Endothelial cell of umbilical vein (primary cell): ENCODE measurements at regions not wholly inside any gene's neighbourhood (a gene's known extent, or its start where the extent isn't known, plus 50 kb on each side); places are given as distances from the start of the nearest gene placed in this dataset.

Experiments
- BruUV-seq: library from RNA; stranded (reverse); fragments of 400-500 nt; replicated peaks from 2 replicates; lab custom pipeline; 2021; lab: Mats Ljungman, UMichigan
- CTCF ChIA-PET: fragments of 300-600, 350-600 bp; sonication (Branson Sonifier 250); formaldehyde crosslinking; loops from one replicate; lab custom pipeline; 2021; ENCODE audit warnings: antibody characterized with exemption, inconsistent platforms; lab: Charles Lee
- POLR2A ChIA-PET: fragments of 300-600, 350-600 bp; sonication (Branson Sonifier 250); formaldehyde crosslinking; loops from one replicate; lab custom pipeline; 2021; ENCODE audit warnings: antibody characterized with exemption, inconsistent platforms; lab: Charles Lee
- DNase-seq: peaks from one replicate; pipeline ENCODE4 v3.0.0-alpha.2; 2011; ENCODE audit warnings: low read depth, low spot score
- FAIRE-seq: peaks from 2 replicates; lab custom pipeline; 2011; peaks lifted over from hg19 to GRCh38; lab: Jason Lieb, UNC
- H2AFZ ChIP-seq: 2 replicates; pipeline ENCODE4 v1.6.0; 2012; ENCODE audit warnings: low read depth, low read length, control low read depth, inconsistent platforms
- H3K27ac ChIP-seq: 2 replicates; pipeline ENCODE4 v1.5.1; 2011; ENCODE audit warnings: low read depth, mild to moderate bottlenecking, control low read depth, low read length, moderate library complexity; ENCODE audit not compliant: insufficient read depth
- H3K27me3 ChIP-seq, 2 experiments: 2 replicates each; pipeline versions ENCODE4 v1.6.0 to v1.6.1; 2011; ENCODE audit warnings: low read length in 2 of 2, mixed read lengths in 1 of 2; ENCODE audit not compliant: control insufficient read depth in 2 of 2, insufficient read depth in 2 of 2
- H3K36me3 ChIP-seq, 2 experiments: 2 replicates in 1 of 2; 3 replicates in 1 of 2; pipeline ENCODE4 v1.5.1; 2011; ENCODE audit warnings: low read length in 2 of 2, mild to moderate bottlenecking in 1 of 2, moderate library complexity in 1 of 2; ENCODE audit not compliant: control insufficient read depth in 2 of 2, insufficient read depth in 2 of 2; ENCODE audit errors: extremely low read depth in 1 of 2
- H3K4me1 ChIP-seq: 3 replicates; pipeline ENCODE4 v1.5.1; 2011; ENCODE audit warnings: mild to moderate bottlenecking, low read length; ENCODE audit not compliant: control insufficient read depth, insufficient read depth; ENCODE audit errors: extremely low read depth
- H3K4me2 ChIP-seq: 2 replicates; pipeline ENCODE4 v1.6.1; 2011; ENCODE audit warnings: low read length, control low read depth, mixed read lengths; ENCODE audit not compliant: insufficient read depth
- H3K4me3 ChIP-seq, 3 experiments: fragments of 200-600 bp in 1 of 3; sonication (generic), shearing (Covaris generic) in 1 of 3; replicated peaks in 1 of 3; 2 replicates each; pipeline ENCODE4 v1.5.1; 2011 to 2016; ENCODE audit warnings: control low read depth in 3 of 3, low read length in 3 of 3, mild to moderate bottlenecking in 2 of 3, inconsistent platforms in 1 of 3, low read depth in 1 of 3, moderate library complexity in 1 of 3; ENCODE audit not compliant: insufficient read depth in 1 of 3
- H3K79me2 ChIP-seq: 2 replicates; pipeline ENCODE4 v1.6.0; 2012; ENCODE audit warnings: low read length, inconsistent platforms; ENCODE audit not compliant: control insufficient read depth, insufficient read depth
- H3K9ac ChIP-seq: replicated peaks from 2 replicates; pipeline ENCODE3; 2011; ENCODE audit warnings: low read length, control low read depth; ENCODE audit not compliant: insufficient read depth; ENCODE audit errors: extremely low read depth
- H3K9me1 ChIP-seq: replicated peaks from 3 replicates; pipeline ENCODE4 v1.6.0; 2011; ENCODE audit warnings: mild to moderate bottlenecking, low read length; ENCODE audit not compliant: control insufficient read depth, insufficient read depth; ENCODE audit errors: extremely low read depth
- H3K9me3 ChIP-seq: replicated peaks from 2 replicates; pipeline ENCODE4 v1.5.1; 2012; ENCODE audit warnings: low read length, inconsistent platforms; ENCODE audit not compliant: control insufficient read depth, insufficient read depth
- H4K20me1 ChIP-seq: replicated peaks from 2 replicates; pipeline ENCODE3; 2011; ENCODE audit warnings: mild to moderate bottlenecking, low read length; ENCODE audit not compliant: control insufficient read depth, insufficient read depth; ENCODE audit errors: extremely low read depth
- EZH2 ChIP-seq: IDR thresholded peaks from 2 replicates; pipeline ENCODE4 v1.6.1; 2012; ENCODE audit warnings: borderline replicate concordance, low read depth, mild to moderate bottlenecking, moderate library complexity, low read length, inconsistent platforms; ENCODE audit not compliant: severe bottlenecking
- GATA2 ChIP-seq: IDR thresholded peaks from 2 replicates; pipeline ENCODE4 v1.7.0; 2011; ENCODE audit warnings: low read depth, mild to moderate bottlenecking, moderate library complexity, mixed read lengths, low read length; ENCODE audit not compliant: insufficient read length, insufficient read depth
- JUN ChIP-seq: IDR thresholded peaks from 2 replicates; pipeline ENCODE4 v1.6.1; 2011; ENCODE audit warnings: borderline replicate concordance, low read depth; ENCODE audit not compliant: insufficient read length, insufficient read depth
- MYC ChIP-seq: IDR thresholded peaks from one replicate; pipeline ENCODE4 v1.6.1; 2011; ENCODE audit warnings: mild to moderate bottlenecking, low read depth, low read length
- POLR2A ChIP-seq: IDR thresholded peaks from 2 replicates; pipeline ENCODE4 v1.6.1; 2012; ENCODE audit warnings: low read depth, mild to moderate bottlenecking, control low read depth, low read length
- POLR2AphosphoS5 ChIP-seq: IDR thresholded peaks from 2 replicates; pipeline ENCODE4 v1.6.1; 2012; ENCODE audit warnings: low read depth, mild to moderate bottlenecking, control low read depth, low read length, moderate library complexity; ENCODE audit not compliant: insufficient read depth
- dilution Hi-C: fragments of 300-500 bp; cut with MboI; formaldehyde crosslinking; loops from one replicate; pipeline ENCODE4 v1.15.0; 2019; ENCODE audit warnings: low sequenced_read_pairs; ENCODE audit not compliant: extremely low pct_ligation_motif_present
- intact Hi-C: fragments of 100-400 bp; cut with micrococcal nuclease; formaldehyde crosslinking; loops from one replicate; pipeline ENCODE4 v1.10.0; 2022
- TF ChIP-seq, protein P1 (sequence below), 2 donors: IDR thresholded peaks; 1 replicate in 1 of 2; 2 replicates in 1 of 2; pipeline ENCODE4 v1.5.1; 2011; ENCODE audit warnings: low read length in 2 of 2, mild to moderate bottlenecking in 2 of 2, moderate library complexity in 2 of 2, control low read depth in 1 of 2, inconsistent platforms in 1 of 2, low read depth in 1 of 2; ENCODE audit not compliant: insufficient read depth in 1 of 2; ENCODE audit errors: extremely low read depth in 1 of 2
- TF ChIP-seq, protein P2 (sequence below): IDR thresholded peaks from 2 replicates; pipeline ENCODE4 v1.6.1; 2011; ENCODE audit not compliant: insufficient read depth, insufficient read length

DNA sequence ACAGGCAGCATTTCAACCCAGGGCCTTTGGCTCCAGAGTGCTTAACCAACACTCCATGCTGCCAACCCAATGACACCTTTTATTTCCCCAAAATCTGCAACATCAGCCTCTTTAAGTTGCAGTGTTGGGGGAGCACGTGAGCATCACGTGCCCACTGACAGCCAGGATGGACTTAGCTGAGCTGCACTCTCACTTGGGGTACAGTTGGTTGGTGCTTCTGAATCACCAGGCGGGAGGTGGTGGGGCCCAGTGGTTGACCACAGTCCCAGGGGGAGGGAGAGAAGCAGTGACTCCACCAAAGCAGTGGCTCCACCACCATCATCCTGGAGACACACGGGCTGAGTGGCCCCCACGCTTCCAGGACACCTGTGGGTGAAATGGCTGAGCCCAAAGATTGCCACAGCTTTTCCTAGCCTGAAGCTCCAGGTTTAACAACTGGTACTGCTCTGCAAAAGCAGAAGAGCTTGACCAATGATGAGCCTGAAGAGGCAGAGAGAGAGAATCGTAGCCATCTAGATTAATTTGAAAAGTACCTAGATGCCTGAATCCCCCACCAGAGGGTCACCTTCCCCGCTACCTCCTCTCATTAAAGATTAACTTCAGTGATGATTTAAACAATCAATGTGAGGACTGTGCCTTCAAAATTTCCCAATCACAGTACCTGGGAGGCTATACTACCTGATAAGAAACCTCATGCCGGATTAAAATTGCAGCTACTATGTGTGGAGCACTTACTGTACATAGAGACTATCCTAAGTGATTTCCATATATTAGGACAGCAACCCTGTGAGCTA, 193.8 kb downstream of the FOXO1 start:
- H3K9ac ChIP-seq, result no peak overlapping the region
- H3K9me1 ChIP-seq, result no peaks in the 10 kb centered on the region
- H3K36me3 ChIP-seq, result no peaks in the 10 kb centered on the region
- H3K27me3 ChIP-seq, result no peaks in the 10 kb centered on the region
- DNase-seq, result no peak
- H3K4me3 ChIP-seq, result no peak overlapping the region
- ChIA-PET POLR2A (no interaction called here), CTCF (no interaction called here)
- TF ChIP-seq POLR2A, result no peak
- TF ChIP-seq, protein P1, sequence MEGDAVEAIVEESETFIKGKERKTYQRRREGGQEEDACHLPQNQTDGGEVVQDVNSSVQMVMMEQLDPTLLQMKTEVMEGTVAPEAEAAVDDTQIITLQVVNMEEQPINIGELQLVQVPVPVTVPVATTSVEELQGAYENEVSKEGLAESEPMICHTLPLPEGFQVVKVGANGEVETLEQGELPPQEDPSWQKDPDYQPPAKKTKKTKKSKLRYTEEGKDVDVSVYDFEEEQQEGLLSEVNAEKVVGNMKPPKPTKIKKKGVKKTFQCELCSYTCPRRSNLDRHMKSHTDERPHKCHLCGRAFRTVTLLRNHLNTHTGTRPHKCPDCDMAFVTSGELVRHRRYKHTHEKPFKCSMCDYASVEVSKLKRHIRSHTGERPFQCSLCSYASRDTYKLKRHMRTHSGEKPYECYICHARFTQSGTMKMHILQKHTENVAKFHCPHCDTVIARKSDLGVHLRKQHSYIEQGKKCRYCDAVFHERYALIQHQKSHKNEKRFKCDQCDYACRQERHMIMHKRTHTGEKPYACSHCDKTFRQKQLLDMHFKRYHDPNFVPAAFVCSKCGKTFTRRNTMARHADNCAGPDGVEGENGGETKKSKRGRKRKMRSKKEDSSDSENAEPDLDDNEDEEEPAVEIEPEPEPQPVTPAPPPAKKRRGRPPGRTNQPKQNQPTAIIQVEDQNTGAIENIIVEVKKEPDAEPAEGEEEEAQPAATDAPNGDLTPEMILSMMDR (IDR thresholded peaks at IDR 0.05; ENCODE audit: extremely low read depth in 1 of 2, insufficient read depth in 1 of 2, low read depth in 1 of 2, low read length in 2 of 2), result no peak
- TF ChIP-seq GATA2, result no peak
- no peak for TF ChIP-seq MYC
- no peak for TF ChIP-seq POLR2AphosphoS5
- no peak for TF ChIP-seq EZH2
- no peak for TF ChIP-seq JUN
- TF ChIP-seq, protein P2, sequence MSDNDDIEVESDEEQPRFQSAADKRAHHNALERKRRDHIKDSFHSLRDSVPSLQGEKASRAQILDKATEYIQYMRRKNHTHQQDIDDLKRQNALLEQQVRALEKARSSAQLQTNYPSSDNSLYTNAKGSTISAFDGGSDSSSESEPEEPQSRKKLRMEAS, result no peak
- no peak overlapping the region for H3K27ac ChIP-seq
- H3K4me1 ChIP-seq, result peaks cover 15% of the 10 kb centered on the region
- dilution Hi-C loops (no loop called here), intact Hi-C loops (no loop called here)
- no TSS peak for BruUV-seq
- no peaks in the 10 kb centered on the region for H3K79me2 ChIP-seq
- no peaks in the 10 kb centered on the region for H3K9me3 ChIP-seq
- no peak overlapping the region for H3K4me2 ChIP-seq
- H2AFZ ChIP-seq, result no peak overlapping the region
- no peak for FAIRE-seq
- H4K20me1 ChIP-seq, result no peaks in the 10 kb centered on the region
